ENCODE measurements at regions not wholly inside any gene's neighbourhood (a gene's known extent, or its start where the extent isn't known, plus 50 kb on each side); places are given as distances from the start of the nearest gene placed in this dataset.
"Not testable (repeated sequence)": the region's sequence is repeated elsewhere in the genome, so short reads cannot be mapped to it uniquely, and the experiment has no call there.

DNA sequence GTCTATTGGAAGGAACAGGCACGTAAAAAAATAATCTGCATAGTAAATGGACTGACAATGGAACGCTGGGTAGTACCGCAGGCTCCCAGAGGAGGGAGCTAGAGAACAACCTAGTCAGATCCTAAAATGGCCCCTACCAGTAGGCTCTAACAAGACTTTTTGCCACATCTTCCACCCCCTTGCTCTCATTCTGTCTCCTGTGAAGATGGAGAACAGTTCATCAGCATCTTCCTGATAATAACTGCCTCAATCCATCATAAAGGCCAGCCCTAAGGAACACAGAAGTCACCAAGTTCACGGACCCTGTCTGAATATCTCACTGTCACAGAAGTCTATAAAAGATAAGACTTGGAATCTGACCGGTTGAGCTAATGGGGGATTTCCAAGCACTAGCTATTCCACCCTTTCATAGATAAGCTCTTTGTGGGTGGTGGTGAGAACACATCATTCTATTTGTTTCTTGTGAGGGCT, 133.4 kb downstream of the SLC1A3 start:
- peak in 2 of 3 experiments; percentile 14 to 23 for DNase-seq (ENCODE audit: low read depth in 3 of 3)

GRCh38 chr5:36740259-36740898, 134.0 kb downstream of the SLC1A3 start:
- DNase-seq (ENCODE audit: low read depth in 3 of 3): no peak

DNA sequence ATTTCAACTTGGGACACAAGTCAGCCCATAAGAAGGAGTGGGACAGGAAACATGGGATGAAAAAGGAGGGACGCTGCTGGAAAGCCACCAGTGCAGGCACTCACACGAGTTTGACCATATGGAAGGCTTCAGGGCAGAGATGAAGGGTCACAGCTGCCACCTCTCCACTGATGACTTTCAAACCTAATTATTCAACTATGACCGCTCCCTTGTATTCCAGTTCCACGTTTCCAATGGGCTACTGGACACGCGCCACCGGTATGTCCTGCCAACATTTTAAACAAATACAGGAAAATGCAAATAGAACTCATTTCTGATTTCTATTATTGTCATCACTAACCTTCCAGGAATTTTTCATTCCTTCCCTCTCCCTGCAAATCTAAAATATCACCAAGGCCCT, 134.7 kb downstream of the SLC1A3 start:
- no peak for DNase-seq (ENCODE audit: low read depth in 3 of 3)

DNA sequence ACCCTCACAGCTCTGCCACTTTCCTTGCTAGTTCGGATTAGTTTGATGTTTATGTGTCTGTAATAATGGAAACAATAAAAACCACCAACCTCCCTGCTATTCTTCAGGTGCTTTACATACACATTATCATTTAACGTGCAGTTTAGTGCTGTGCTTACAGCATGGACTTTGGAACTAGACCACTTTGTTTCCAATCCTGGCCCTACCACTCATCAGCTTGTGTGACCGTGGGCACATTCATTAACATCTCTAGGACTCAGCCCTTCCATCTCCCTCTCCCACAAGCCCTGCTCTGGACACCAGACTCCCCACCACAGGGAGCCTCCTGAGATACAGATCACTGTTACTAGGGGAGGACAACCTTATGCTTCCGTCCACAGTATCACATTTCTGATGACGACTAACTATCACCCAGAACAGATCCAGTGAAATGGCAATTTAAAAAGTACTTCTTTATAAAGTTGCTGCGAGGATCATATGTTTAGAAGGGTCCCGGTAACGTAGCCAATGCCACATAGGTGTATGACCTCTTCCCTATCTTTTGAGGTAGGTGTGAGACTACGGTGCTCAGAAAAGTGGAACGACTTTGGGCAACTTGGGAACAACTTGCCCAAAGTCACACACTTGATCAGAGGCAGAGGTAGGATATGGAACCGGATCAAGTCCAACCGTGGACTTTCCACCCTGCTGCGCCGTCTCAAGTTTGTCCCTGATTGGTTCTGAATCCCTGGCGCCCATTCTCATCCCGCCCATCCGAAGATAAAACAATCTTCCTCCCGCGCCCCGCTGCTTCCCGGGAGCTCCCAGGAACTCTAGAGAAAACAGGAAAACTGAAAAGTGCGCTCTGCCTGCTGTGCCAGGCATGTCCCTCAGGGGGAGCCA, 132.4 kb upstream of the NIPBL start:
- DNase-seq (ENCODE audit: low read depth in 3 of 3): no peak

DNA sequence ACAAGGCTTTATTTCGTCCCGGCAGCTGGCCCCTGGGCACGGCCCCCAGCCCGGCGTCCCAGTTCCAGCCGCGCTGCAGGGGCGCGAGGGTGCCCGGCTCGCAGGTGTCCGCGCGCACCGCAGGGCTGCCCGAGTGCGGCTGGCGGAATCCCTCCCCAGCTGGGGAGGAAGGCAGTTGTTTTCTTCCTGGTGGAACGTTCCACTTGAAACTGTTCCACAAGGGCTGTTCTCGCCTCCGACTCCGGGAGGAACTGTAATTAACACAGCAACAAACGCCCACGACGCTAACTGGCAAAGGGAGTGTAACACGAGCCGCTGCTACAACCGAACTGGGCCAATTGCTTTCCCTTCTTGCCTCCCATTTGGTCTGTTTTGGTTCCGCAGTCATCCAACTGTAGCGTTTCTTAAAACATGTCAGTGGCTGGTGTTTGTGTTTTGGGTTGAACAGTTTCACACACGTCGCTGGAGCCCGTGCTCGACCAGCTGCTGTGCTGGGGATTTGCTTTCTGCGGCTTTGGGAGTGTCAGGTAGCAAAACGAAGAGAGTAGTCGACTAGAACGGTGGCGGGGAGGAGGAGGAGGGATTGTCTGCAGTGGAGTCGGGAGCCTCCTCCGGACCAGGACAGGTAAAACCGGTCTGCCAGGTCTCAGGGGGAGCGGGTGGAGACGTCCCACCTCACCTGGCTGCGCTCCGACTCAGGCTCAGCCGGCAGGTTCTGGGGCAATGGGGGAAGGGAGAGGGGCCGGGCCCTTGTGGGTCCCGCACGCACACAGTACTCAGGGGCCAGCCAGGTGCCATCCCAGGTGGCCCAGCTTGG, 131.6 kb upstream of the NIPBL start:
- DNase-seq (ENCODE audit: low read depth in 3 of 3): no peak

- not testable (repeated sequence) for DNase-seq (ENCODE audit: low read depth in 3 of 3)
Observed at GRCh38 chr5:36747794-36748193, 128.8 kb upstream of the NIPBL start.

DNA sequence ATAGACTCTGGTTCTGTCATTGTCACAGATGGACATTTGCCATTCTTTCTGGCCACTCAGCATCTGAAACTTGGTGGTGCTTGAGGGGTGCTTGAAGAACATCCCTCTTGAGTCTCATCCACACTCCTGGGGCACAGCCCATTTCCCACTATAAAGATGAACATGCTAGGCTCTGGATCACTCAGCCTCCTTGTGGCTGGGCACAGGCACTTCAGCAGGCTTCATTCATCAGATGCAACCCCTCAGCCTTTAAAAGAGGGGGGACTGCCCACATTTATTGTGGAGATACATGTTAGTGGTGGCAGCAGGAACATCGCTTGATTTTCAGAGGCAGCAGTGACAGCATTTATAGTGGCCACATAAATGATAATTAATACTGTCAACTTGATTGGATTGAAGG, 124.7 kb upstream of the NIPBL start:
- no peak for DNase-seq (ENCODE audit: low read depth in 3 of 3)

DNA sequence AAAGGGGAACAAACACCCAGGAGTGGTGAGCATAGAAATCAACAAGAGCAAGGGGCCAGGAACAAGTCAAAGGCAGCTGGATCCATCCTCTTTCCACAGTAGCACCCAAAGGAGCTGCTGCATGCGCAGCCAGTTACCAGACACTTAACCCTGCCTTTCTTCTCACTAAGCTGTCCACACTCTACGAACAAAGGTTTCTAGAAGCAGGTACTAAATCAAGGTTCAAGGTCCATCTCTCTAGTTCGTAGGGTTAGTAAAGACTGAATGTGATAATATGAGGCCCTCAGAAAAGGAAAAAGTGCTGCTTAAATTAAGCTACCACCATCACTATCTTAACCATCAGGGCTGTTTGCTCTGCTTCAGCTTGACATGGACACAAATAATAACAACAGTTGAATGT, 121.2 kb upstream of the NIPBL start:
- DNase-seq (ENCODE audit: low read depth in 3 of 3): no peak

DNA sequence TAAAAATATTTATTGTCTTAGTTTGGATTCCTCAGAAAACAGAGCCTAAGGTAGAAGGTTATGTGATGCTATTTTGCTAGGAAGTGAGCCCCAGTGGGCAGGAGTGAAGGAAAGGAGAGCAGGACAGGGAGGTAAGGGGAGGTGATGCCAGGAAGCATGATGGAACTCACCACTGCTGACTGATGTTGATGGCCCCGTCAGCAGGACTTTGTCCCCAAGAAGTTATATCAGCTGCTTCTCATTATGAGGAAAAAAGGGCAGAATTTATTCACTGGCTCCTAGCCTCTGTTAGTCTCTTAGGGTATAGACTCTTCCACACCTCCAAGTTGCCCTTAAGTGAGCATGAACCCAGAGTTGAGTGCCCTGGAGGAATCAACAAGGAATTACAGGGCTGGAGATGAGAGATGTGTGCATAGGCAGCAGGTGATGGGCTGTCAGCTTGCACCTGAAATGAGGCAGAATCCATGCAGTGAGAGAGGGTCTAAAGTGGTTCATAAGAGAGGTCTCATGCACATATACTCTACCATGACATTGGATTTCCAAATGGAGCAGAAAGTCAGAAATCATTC, 120.6 kb upstream of the NIPBL start:
- DNase-seq (ENCODE audit: low read depth in 3 of 3): no peak

DNA sequence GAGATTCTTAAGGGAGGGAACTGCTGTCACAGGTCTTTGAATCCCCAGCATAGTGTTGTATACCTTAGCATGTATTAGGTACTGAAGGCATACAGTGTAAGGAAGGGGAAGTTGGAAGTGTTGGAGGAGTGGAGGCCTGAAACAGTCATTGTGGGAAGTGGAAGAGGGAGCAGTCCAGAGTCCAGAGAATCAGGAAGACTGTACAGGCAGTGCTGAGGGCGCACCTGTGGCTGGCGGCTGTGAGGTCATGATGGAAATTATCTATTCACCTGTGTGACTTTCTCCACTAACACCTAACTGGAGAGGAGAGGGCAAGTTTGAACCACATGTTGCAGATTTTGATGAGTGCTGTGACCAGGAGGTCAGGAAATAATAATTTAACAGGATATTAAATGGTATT, 119.7 kb upstream of the NIPBL start:
- no peak for DNase-seq (ENCODE audit: low read depth in 3 of 3)

DNA sequence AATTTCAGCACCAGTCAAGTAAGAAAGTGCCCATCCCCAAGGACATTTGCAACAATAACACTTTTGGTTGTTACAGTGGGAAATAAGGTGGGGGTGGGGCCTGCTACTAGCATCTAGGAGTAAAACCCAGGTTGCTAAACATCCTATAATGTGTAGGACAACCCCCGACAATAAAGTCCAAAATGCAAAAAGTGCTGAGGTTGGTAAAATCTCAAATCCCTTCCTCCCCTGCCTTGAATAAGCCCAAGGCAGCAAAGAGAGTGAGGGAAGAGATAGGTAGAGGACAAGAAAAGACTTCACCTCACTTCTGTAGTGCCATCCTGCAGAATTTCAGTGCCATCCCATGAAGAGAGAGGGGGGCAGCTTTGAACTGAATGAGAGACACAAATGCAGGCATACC, 117.5 kb upstream of the NIPBL start:
- DNase-seq (ENCODE audit: low read depth in 3 of 3): no peak

DNA sequence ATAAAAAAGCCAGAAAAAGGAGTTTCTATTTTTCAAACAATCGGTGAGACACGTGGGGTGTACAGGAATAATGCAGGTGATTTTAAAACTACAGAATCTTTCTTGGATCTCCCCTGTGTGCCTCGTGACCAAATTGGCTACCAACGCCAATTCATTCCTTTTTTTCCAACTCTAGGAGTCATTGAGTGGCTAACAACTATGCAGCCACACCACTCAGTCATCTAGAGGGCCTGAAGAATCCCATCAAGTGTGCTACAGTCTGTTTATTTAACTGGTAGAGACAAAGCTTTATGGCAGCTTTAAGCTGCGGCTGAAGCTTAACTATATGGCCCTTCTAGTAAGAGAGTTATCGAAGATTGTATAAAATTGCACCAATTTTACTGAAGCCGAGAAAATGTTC, 113.1 kb upstream of the NIPBL start:
- no peak for DNase-seq (ENCODE audit: low read depth in 3 of 3)

DNA sequence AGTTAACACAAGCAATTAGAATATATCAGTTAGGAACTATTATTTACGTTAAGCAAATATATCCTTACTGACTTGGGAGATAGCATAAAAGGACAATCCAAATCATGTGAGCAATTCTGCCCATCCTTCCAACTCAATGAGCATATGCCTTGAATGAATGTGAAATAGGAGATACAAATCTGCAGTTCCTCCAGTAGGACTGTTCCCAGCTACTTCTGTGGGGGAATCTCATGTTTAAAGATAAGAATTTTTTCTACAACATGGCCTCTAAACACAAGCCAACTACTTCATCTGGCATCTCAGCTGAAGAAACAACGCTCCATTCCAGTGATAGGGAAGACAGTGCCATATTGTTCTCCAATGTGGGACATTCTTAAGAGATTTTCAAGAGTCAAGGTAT, 110.7 kb upstream of the NIPBL start:
- DNase-seq (ENCODE audit: low read depth in 3 of 3): no peak

DNA sequence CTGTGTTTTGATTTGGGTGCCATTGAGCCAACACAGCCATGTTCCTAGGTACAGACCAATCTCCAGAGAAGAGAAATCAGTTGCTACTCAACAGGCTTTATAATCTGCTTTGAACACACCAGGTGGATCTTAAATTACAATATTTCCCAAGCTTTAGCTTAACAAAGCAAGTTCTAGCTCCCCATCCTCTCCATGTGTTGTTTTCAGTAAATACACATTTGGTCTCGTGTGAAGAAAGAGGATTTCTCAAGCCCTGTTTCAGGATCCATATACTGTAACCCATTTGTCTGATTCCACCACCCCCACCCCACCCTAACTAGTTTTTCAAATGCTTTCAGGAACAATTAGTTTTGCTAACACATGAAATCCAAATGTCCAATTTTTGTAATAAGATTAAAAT, 109.6 kb upstream of the NIPBL start:
- DNase-seq (ENCODE audit: low read depth in 3 of 3): no peak

- DNase-seq (ENCODE audit: low read depth in 3 of 3): no peak
Observed at GRCh38 chr5:36768450-36768849, 108.1 kb upstream of the NIPBL start.

DNA sequence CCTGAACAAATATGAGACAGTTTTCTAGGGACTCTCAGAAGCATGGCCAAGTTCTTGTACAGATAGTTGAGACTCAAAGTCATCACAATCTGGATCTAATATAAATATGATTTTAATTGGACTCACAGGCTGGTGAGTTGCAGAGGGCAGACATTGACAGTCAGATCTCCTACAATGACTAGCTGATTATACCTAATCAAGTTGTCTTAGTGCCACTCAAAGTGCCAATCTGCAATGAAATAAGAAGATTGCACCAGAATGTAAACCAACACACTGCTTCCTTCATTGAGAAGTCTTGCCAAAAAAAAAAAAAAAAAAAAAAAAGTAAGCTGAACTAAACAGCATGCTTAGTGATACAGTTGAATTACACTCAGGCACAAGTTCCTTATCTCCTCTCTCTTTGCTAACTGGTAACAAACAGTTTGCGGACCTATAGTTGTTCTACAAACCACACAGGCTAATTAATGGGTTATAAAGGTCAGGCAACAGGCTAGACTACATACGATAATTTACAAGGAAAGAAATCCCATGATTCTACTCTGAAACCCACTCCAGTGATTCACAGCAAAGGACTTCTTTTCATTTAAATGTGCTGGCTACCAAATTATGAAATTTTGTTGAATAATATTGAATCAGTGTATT, 107.3 kb upstream of the NIPBL start:
- DNase-seq (ENCODE audit: low read depth in 3 of 3): no peak

- DNase-seq (ENCODE audit: low read depth in 3 of 3): no peak
Observed at GRCh38 chr5:36770125-36770524, 106.4 kb upstream of the NIPBL start.

- no peak for DNase-seq (ENCODE audit: low read depth in 3 of 3)
Observed at GRCh38 chr5:36772276-36773140, 104.1 kb upstream of the NIPBL start.

DNA sequence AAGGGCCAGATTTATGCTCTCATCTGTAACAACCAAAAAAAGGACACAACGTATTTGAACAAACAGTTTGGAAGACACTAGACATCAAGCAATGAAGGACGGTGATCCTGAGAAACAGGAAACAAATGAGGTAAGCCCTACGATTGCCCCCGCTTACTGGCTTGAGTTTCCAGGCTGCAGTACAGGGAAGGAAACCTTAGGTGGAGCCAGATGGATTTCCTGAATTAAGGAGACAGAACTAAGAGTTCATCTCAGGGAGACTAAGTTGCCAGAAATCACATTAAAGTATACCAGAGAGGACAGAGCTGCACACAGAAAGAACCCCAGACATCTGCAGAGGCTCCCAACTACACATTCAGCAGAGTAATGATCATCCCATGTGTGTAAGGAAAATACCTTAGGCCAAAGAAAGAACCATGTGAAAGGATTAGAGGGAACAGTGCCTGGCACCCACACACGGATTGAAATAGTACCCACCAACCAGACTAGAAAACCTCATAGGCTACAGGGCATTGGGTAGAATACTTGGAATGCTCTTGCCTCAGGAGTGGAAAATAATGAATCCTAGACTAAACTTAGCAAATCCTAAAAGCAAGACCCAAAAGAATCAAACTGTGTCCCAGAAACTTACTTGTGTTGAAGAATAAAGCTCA, 99.3 kb upstream of the NIPBL start:
- no peak for DNase-seq (ENCODE audit: low read depth in 3 of 3)

DNA sequence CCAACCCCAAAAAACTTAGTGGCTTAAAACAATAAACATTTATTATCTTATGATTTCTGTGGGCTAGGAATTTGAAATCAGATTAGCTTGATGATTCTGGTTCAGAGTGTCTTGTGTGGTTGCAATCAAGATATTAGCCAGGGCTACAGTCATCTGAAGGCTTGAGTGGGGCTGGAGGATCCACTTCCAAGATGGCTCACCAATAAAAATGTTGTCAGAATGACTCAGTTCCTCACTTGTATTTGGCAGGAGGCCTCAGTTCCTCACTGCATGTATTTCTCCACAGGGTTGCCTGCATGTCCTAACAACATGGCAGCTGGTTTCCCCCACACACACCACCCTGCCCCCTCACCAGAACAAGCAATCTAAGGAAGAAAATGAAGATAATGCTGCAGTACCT, 98.2 kb upstream of the NIPBL start:
- DNase-seq (ENCODE audit: low read depth in 3 of 3): no peak
